ENCODE measurements at regions not wholly inside any gene's neighbourhood (a gene's known extent, or its start where the extent isn't known, plus 50 kb on each side); places are given as distances from the start of the nearest gene placed in this dataset.
"Not testable (repeated sequence)": the region's sequence is repeated elsewhere in the genome, so short reads cannot be mapped to it uniquely, and the experiment has no call there.

GRCh38 chr10:29712108-29712507 lies 77.3 kb upstream of the SVIL start:
- DNase-seq, result no peak

GRCh38 chr10:29710128-29710527 lies 75.4 kb upstream of the SVIL start:
- DNase-seq, result no peak

- no peak for DNase-seq
These were observed 74.8 kb upstream of the SVIL start for GRCh38 chr10:29709484-29710002.

GRCh38 chr10:29703271-29703670 lies 68.5 kb upstream of the SVIL start:
- no peak for DNase-seq

- DNase-seq, result peak; percentile 20
These were observed 67.7 kb upstream of the SVIL start for GRCh38 chr10:29702273-29703164.

- no peak for DNase-seq
These were observed 66.5 kb upstream of the SVIL start for GRCh38 chr10:29701306-29701705.

GRCh38 chr10:29699621-29700020 lies 64.8 kb upstream of the SVIL start:
- DNase-seq, result no peak

- DNase-seq, result no peak
These were observed 64.2 kb upstream of the SVIL start for GRCh38 chr10:29698773-29699490.

GRCh38 chr10:29696581-29696980 lies 61.8 kb upstream of the SVIL start:
- DNase-seq, result not testable (repeated sequence)

- no peak for DNase-seq
These were observed 59.4 kb upstream of the SVIL start for GRCh38 chr10:29694121-29694520.

GRCh38 chr10:29692121-29692539 lies 57.4 kb upstream of the SVIL start:
- no peak for DNase-seq

- no peak for DNase-seq
These were observed 56.8 kb upstream of the SVIL start for GRCh38 chr10:29691564-29692072.

GRCh38 chr10:29689001-29689400 lies 54.2 kb upstream of the SVIL start:
- DNase-seq, result no peak

GRCh38 chr10:29688230-29688661 lies 53.5 kb upstream of the SVIL start:
- no peak for DNase-seq

GRCh38 chr10:29687421-29688164 lies 52.8 kb upstream of the SVIL start:
- DNase-seq, result no peak

GRCh38 chr10:29685506-29685905 lies 50.7 kb upstream of the SVIL start:
- DNase-seq, result no peak

Data from CD4-positive, alpha-beta T cell treated with Interleukin-17A for 1 hour (primary cell).